ENCODE measurements at regions not wholly inside any gene's neighbourhood (a gene's known extent, or its start where the extent isn't known, plus 50 kb on each side); places are given as distances from the start of the nearest gene placed in this dataset.

DNA sequence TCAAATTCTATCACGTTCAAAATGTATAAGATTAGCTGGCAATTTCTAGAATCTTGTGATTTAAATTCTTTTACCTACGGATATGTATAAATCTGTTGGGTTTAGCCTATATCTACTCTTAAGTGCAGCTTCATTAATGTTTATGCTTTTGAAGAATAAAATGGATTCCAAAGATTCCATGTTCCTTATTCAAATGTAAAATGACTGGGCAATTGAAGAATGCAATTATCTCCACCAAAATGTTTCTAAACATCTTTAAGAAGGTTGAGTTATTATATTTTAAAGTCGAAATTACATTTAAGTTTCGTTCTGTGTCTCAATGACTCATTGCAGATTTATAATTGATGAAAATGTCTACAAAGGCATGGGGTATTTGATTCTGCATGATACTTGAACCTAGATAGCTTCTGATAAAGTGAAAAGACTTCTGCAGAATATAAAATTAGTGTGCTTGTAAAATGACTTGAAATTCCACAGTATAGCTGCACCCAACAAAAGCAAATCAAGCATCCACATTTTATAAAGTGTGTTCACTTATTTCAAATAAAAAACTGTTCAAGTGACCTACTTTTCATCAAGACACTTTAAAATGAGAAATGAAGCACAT is 697.0 kb upstream of the PCDH15 start:
- TF ChIP-seq, protein P1, sequence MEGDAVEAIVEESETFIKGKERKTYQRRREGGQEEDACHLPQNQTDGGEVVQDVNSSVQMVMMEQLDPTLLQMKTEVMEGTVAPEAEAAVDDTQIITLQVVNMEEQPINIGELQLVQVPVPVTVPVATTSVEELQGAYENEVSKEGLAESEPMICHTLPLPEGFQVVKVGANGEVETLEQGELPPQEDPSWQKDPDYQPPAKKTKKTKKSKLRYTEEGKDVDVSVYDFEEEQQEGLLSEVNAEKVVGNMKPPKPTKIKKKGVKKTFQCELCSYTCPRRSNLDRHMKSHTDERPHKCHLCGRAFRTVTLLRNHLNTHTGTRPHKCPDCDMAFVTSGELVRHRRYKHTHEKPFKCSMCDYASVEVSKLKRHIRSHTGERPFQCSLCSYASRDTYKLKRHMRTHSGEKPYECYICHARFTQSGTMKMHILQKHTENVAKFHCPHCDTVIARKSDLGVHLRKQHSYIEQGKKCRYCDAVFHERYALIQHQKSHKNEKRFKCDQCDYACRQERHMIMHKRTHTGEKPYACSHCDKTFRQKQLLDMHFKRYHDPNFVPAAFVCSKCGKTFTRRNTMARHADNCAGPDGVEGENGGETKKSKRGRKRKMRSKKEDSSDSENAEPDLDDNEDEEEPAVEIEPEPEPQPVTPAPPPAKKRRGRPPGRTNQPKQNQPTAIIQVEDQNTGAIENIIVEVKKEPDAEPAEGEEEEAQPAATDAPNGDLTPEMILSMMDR (optimal IDR thresholded peaks at IDR 0.05 in 1 of 3, IDR thresholded peaks at IDR 0.05 in 1 of 3, conservative IDR thresholded peaks at IDR 0.05 in 1 of 3; ENCODE audit: extremely low read depth in 1 of 3, insufficient read depth in 2 of 3, low read length in 3 of 3) = no peak
- no peak for TF ChIP-seq EZH2 (IDR thresholded peaks at IDR 0.05; ENCODE audit: low read length)
